ENCODE measurements at regions not wholly inside any gene's neighbourhood (a gene's known extent, or its start where the extent isn't known, plus 50 kb on each side); places are given as distances from the start of the nearest gene placed in this dataset.

GRCh38 chr10:2494399-2494798, 572.9 kb upstream of the PFKP start:
- no peak overlapping the region for H2AFZ ChIP-seq (ENCODE audit: insufficient read depth, low read depth, low read length, poor library complexity, severe bottlenecking)
- no peak overlapping the region for H3K27ac ChIP-seq (ENCODE audit: low read length in 2 of 2)
- no peak overlapping the region for H3K4me2 ChIP-seq (replicated peaks; ENCODE audit: low read depth, low read length, poor library complexity, severe bottlenecking)
- Mint-ChIP-seq H3K27me3 (peaks cover 3% of the 10 kb centered on the region), H3K27ac (no peak overlapping the region), H3K9me3 (ENCODE audit: insufficient read depth) (no peaks in the 10 kb centered on the region), H3K4me3 (no peak overlapping the region), H3K4me1 (no peaks in the 10 kb centered on the region)
- H3K9me3 ChIP-seq (ENCODE audit: control extremely low read depth in 1 of 3, control insufficient read depth in 2 of 3, insufficient read depth in 1 of 3, low read length in 2 of 3): peaks cover 0 to 4% (median 0%) of the 10 kb centered on the region in 3 donors
- H3K9ac ChIP-seq (ENCODE audit: low read length): no peak overlapping the region
- no peaks in the 10 kb centered on the region for H3K27me3 ChIP-seq (replicated peaks in 1 of 4; ENCODE audit: control extremely low read depth in 1 of 4, control insufficient read depth in 3 of 4, insufficient read depth in 4 of 4, low read length in 3 of 4)
- DNase-seq (no peak), ATAC-seq (ENCODE audit: low read depth) (no peak)
- POLR2A ChIA-PET: no interaction called here
- 93% methylated on average over 3 of the region's 6 CpGs for WGBS (ENCODE audit: insufficient coverage)
- H3K79me2 ChIP-seq (ENCODE audit: control insufficient read depth, insufficient read depth, low read length): no peaks in the 10 kb centered on the region
- TF ChIP-seq CTCF (IDR thresholded peaks at IDR 0.05): no peak
- TF ChIP-seq EZH2 (IDR thresholded peaks at IDR 0.05; ENCODE audit: borderline replicate concordance, insufficient read depth, low read depth, low read length, poor library complexity, severe bottlenecking): no peak
- no peaks in the 10 kb centered on the region for H3K4me1 ChIP-seq (ENCODE audit: control insufficient read depth in 2 of 2, insufficient read depth in 2 of 2, low read length in 2 of 2)
- no peaks in the 10 kb centered on the region for H4K20me1 ChIP-seq (ENCODE audit: control insufficient read depth, insufficient read depth, low read length, poor library complexity, severe bottlenecking)
- H3K4me3 ChIP-seq (ENCODE audit: control extremely low read depth in 1 of 5, extremely low read depth in 1 of 5, insufficient read depth in 1 of 5, low read depth in 2 of 5, low read length in 4 of 5): no peak overlapping the region
- intact Hi-C loops (cut with micrococcal nuclease): no loop called here
- CTCF ChIA-PET: no interaction called here
- H3K36me3 ChIP-seq (replicated peaks in 1 of 2; ENCODE audit: control extremely low read depth in 1 of 2, control insufficient read depth in 1 of 2, extremely low read depth in 1 of 2, insufficient read depth in 2 of 2, low read length in 1 of 2): no peaks in the 10 kb centered on the region

GRCh38 chr10:2488446-2489005, 578.8 kb upstream of the PFKP start:
- no peaks in the 10 kb centered on the region for H3K36me3 ChIP-seq (replicated peaks in 1 of 2; ENCODE audit: control extremely low read depth in 1 of 2, control insufficient read depth in 1 of 2, extremely low read depth in 1 of 2, insufficient read depth in 2 of 2, low read length in 1 of 2)
- Mint-ChIP-seq H3K4me1 (no peaks in the 10 kb centered on the region), H3K4me3 (no peak overlapping the region), H3K27me3 (no peaks in the 10 kb centered on the region), H3K9me3 (ENCODE audit: insufficient read depth) (no peaks in the 10 kb centered on the region), H3K27ac (no peak overlapping the region)
- CTCF ChIA-PET: no interaction called here
- no peak overlapping the region for H2AFZ ChIP-seq (ENCODE audit: insufficient read depth, low read depth, low read length, poor library complexity, severe bottlenecking)
- 96% methylated on average over 8 of the region's 10 CpGs for WGBS (ENCODE audit: insufficient coverage)
- no peaks in the 10 kb centered on the region for H4K20me1 ChIP-seq (ENCODE audit: control insufficient read depth, insufficient read depth, low read length, poor library complexity, severe bottlenecking)
- no peak for ATAC-seq (ENCODE audit: low read depth)
- no peak for DNase-seq
- no peaks in the 10 kb centered on the region for H3K27me3 ChIP-seq (replicated peaks in 1 of 4; ENCODE audit: control extremely low read depth in 1 of 4, control insufficient read depth in 3 of 4, insufficient read depth in 4 of 4, low read length in 3 of 4)
- H3K4me2 ChIP-seq (replicated peaks; ENCODE audit: low read depth, low read length, poor library complexity, severe bottlenecking): no peak overlapping the region
- H3K27ac ChIP-seq (ENCODE audit: low read length in 2 of 2): no peak overlapping the region
- TF ChIP-seq CTCF (IDR thresholded peaks at IDR 0.05) (no peak), EZH2 (IDR thresholded peaks at IDR 0.05; ENCODE audit: borderline replicate concordance, insufficient read depth, low read depth, low read length, poor library complexity, severe bottlenecking) (no peak)
- POLR2A ChIA-PET: no interaction called here
- no peak overlapping the region for H3K9ac ChIP-seq (ENCODE audit: low read length)
- intact Hi-C loops (cut with micrococcal nuclease): no loop called here
- H3K4me3 ChIP-seq (ENCODE audit: control extremely low read depth in 1 of 5, extremely low read depth in 1 of 5, insufficient read depth in 1 of 5, low read depth in 2 of 5, low read length in 4 of 5): no peak overlapping the region
- peaks cover 0 to 5% (median 0%) of the 10 kb centered on the region in 3 donors for H3K9me3 ChIP-seq (ENCODE audit: control extremely low read depth in 1 of 3, control insufficient read depth in 2 of 3, insufficient read depth in 1 of 3, low read length in 2 of 3)
- H3K79me2 ChIP-seq (ENCODE audit: control insufficient read depth, insufficient read depth, low read length): no peaks in the 10 kb centered on the region
- H3K4me1 ChIP-seq (ENCODE audit: control insufficient read depth in 2 of 2, insufficient read depth in 2 of 2, low read length in 2 of 2): no peaks in the 10 kb centered on the region

All from B cell (primary cell).